ENCODE measurements at regions not wholly inside any gene's neighbourhood (a gene's known extent, or its start where the extent isn't known, plus 50 kb on each side); places are given as distances from the start of the nearest gene placed in this dataset.

DNA sequence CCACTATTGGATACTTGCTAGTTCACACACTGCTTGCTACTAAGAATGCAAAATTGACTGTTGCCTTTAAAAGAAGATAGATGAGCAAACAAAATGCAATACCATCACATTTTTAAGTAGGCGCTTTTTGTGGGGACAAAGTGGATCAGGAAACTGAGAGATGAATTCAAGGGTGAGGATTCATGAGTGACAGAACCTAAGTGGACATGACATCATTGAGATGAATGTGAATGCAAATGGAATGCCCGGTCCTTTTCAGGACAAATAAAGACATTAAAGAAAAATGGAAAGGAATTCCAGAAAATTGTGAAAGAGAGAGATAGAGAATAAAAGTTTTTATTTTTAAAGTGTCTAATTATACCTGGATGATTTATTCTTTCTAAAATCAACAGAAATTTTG, 106.3 kb upstream of the AKR1E2 start:
- FAIRE-seq: no peak
- DNase-seq (ENCODE audit: insufficient read length, low spot score): no peak
- TF ChIP-seq POLR2AphosphoS5 (IDR thresholded peaks at IDR 0.05; ENCODE audit: low read depth, low read length): no peak
- no peak for TF ChIP-seq POU2F2 (IDR thresholded peaks at IDR 0.05; ENCODE audit: low read depth, low read length)
- TF ChIP-seq SPI1 (IDR thresholded peaks at IDR 0.05; ENCODE audit: low read depth, low read length): no peak
- no peak for TF ChIP-seq TAF1 (IDR thresholded peaks at IDR 0.05; ENCODE audit: low read depth, low read length)
- no peak for TF ChIP-seq POLR2A (IDR thresholded peaks at IDR 0.05; ENCODE audit: low read depth, low read length)
- no peak for TF ChIP-seq PAX5 (IDR thresholded peaks at IDR 0.05; ENCODE audit: insufficient read depth, low read length, severe bottlenecking)

DNA sequence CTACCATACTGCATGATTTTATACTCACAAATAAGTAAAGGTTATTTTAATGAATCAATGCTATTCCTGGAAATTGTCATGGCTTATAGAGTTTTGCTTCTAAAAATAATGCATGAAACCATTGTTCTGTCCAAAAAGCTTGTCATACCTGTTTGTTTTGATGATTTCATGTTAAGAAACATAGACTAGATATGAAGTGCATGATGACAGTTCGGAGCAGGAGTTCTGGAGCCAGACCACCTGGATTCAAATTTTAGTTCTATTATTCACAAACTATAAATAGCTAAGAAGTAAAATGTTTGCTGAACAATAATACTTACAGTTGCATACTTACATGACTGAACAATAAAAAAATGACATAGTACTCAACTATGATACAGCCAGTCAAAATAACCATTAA, 107.0 kb upstream of the AKR1E2 start:
- TF ChIP-seq PAX5 (IDR thresholded peaks at IDR 0.05; ENCODE audit: insufficient read depth, low read length, severe bottlenecking) (no peak), TAF1 (IDR thresholded peaks at IDR 0.05; ENCODE audit: low read depth, low read length) (no peak), POU2F2 (IDR thresholded peaks at IDR 0.05; ENCODE audit: low read depth, low read length) (no peak), POLR2A (IDR thresholded peaks at IDR 0.05; ENCODE audit: low read depth, low read length) (no peak), POLR2AphosphoS5 (IDR thresholded peaks at IDR 0.05; ENCODE audit: low read depth, low read length) (no peak), SPI1 (IDR thresholded peaks at IDR 0.05; ENCODE audit: low read depth, low read length) (no peak)
- FAIRE-seq (no peak), DNase-seq (ENCODE audit: insufficient read length, low spot score) (no peak)

DNA sequence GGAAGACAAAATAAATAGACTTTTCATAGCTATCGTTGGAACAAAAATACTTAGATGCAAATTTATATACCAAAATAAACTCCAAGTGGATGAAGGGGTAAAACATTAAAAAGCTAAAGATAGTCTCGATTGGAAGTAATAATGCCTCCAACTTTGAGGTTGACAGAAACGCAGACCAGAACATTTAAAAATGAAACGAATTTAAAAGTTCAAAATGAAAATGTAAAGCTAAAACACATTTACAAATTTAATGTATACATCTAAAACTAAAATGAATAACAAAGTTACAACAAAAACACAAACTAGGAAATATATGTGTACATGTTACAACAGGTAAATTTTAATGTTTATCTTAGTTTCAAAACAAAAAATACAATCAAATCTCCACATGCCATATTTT, 107.5 kb upstream of the AKR1E2 start:
- TF ChIP-seq POLR2A (IDR thresholded peaks at IDR 0.05; ENCODE audit: low read depth, low read length) (no peak), PAX5 (IDR thresholded peaks at IDR 0.05; ENCODE audit: insufficient read depth, low read length, severe bottlenecking) (no peak), TAF1 (IDR thresholded peaks at IDR 0.05; ENCODE audit: low read depth, low read length) (no peak), POU2F2 (IDR thresholded peaks at IDR 0.05; ENCODE audit: low read depth, low read length) (no peak), SPI1 (IDR thresholded peaks at IDR 0.05; ENCODE audit: low read depth, low read length) (no peak), POLR2AphosphoS5 (IDR thresholded peaks at IDR 0.05; ENCODE audit: low read depth, low read length) (no peak)
- DNase-seq (ENCODE audit: insufficient read length, low spot score): no peak
- no peak for FAIRE-seq

DNA sequence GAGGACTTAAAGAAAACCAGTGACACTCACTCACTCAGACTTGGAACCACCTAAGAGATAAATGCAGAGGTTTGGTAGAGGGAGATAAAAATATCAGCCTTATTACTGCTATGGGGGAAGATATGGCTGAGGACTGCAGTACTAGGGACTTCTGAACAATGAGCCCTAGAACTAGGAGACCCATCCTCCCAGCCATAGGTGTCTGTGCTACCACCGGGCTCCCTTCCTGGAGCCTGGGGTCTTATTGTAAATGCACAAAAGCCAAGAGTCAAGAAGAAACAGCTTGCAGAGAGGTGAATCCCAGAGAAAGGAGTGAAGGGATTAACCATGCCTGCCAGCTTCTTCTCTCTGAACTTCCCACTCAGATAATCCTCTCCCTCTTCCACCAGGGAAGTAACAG, 108.3 kb upstream of the AKR1E2 start:
- FAIRE-seq (no peak), DNase-seq (ENCODE audit: insufficient read length, low spot score) (no peak)
- TF ChIP-seq PAX5 (IDR thresholded peaks at IDR 0.05; ENCODE audit: insufficient read depth, low read length, severe bottlenecking) (no peak), SPI1 (IDR thresholded peaks at IDR 0.05; ENCODE audit: low read depth, low read length) (no peak), POLR2AphosphoS5 (IDR thresholded peaks at IDR 0.05; ENCODE audit: low read depth, low read length) (no peak), POLR2A (IDR thresholded peaks at IDR 0.05; ENCODE audit: low read depth, low read length) (no peak), POU2F2 (IDR thresholded peaks at IDR 0.05; ENCODE audit: low read depth, low read length) (no peak), TAF1 (IDR thresholded peaks at IDR 0.05; ENCODE audit: low read depth, low read length) (no peak)

DNA sequence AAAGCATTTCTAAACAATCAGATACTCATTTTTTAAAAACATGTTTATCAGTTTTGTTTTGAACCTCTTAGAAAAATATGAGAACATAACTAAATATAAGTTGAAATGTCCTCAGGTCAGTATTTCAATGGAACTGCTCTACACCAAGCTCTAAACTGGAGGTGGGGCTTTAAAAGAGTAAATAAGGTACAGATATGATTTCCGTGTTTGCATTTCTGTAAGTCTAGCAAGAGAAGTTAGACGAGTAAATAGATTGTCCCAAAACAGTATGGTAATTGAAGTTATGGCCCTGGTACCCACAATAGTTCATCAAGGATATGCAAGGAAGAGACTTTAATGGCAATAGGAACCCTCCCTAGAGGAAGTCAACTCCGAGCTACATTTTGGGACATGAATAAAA, 115.1 kb upstream of the AKR1E2 start:
- no peak for TF ChIP-seq POLR2AphosphoS5 (IDR thresholded peaks at IDR 0.05; ENCODE audit: low read depth, low read length)
- FAIRE-seq: no peak
- no peak for DNase-seq (ENCODE audit: insufficient read length, low spot score)

DNA sequence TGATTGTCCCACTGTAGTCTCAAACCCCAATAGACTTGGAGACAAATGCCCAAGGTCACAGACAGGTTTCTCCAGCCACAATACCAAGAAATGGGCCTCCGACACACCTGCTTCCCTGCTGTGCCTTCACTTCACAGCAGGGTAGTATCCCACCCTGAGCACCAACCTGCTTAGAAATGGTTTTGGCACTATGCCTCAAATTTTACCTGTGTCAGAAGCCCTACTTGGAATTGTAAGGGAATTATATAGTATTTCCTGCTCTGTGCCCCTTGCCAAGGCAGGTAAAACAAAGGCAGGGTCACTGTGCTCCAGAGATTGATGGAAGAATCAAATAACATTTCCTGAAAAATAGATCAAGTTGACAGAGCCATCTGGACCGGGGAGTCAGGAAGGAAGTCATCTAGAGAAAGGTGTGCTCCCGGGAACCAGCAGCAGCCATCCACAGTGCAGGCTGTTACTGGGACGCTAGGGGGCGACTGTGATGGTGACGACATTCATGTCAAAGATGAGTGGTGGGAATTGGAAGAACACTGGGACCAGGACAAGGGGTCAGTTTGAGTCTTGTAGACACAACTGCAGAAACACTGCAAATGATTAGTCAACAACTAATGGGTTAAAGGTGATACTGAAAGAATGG, 117.8 kb upstream of the AKR1E2 start:
- DNase-seq (ENCODE audit: insufficient read length, low spot score): no peak
- no peak for TF ChIP-seq POU2F2 (IDR thresholded peaks at IDR 0.05; ENCODE audit: low read depth, low read length)
- no peak for TF ChIP-seq TAF1 (IDR thresholded peaks at IDR 0.05; ENCODE audit: low read depth, low read length)
- TF ChIP-seq POLR2A (IDR thresholded peaks at IDR 0.05; ENCODE audit: low read depth, low read length): no peak
- no peak for TF ChIP-seq POLR2AphosphoS5 (IDR thresholded peaks at IDR 0.05; ENCODE audit: low read depth, low read length)
- TF ChIP-seq SPI1 (IDR thresholded peaks at IDR 0.05; ENCODE audit: low read depth, low read length): no peak
- no peak for TF ChIP-seq PAX5 (IDR thresholded peaks at IDR 0.05; ENCODE audit: insufficient read depth, low read length, severe bottlenecking)
- FAIRE-seq: no peak

DNA sequence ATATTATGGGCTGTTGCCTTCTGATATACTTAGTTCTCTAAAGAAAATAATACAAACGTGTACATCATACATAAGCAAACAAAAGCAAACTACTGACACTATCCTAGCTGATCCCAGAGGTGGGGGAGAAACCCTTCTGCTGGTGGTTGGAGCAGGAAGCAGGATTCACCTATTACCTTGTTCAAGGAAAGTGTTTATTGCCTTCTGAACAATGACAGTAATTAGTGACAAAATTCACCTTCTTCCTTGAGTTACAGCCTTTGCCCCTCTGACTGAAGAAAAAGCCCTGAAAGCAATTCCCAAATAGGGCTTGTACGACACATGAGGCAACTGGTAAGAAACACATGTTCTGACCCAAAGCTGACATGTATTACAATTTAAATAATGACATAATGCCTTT, 118.8 kb upstream of the AKR1E2 start:
- no peak for FAIRE-seq
- TF ChIP-seq POLR2AphosphoS5 (IDR thresholded peaks at IDR 0.05; ENCODE audit: low read depth, low read length) (no peak), POLR2A (IDR thresholded peaks at IDR 0.05; ENCODE audit: low read depth, low read length) (no peak), SPI1 (IDR thresholded peaks at IDR 0.05; ENCODE audit: low read depth, low read length) (no peak), POU2F2 (IDR thresholded peaks at IDR 0.05; ENCODE audit: low read depth, low read length) (no peak), PAX5 (IDR thresholded peaks at IDR 0.05; ENCODE audit: insufficient read depth, low read length, severe bottlenecking) (no peak), TAF1 (IDR thresholded peaks at IDR 0.05; ENCODE audit: low read depth, low read length) (no peak)
- no peak for DNase-seq (ENCODE audit: insufficient read length, low spot score)

DNA sequence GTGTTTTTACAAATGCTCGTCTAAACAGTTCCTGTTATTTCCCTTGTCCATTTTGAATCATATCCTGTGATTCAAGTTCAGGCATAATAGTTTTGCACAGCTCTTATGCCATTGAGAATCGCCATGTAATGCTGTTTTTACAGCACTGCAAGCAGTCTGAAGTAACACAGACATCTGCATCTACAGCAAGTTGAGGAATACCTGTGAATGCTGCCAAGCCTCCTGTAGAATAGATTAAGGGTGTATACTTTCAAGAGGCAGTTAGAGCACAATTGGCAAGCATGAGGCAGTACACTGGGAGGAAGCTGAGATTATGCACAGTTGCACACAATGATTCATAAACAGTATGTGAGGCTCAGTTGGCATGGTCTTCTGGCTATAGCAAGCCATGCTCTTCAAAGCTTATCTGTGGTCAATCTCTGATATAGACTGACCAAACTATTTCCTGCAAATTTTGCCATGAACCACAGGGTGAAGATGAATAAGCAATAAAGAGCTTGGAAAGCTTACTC, 121.9 kb upstream of the AKR1E2 start:
- FAIRE-seq (no peak), DNase-seq (ENCODE audit: insufficient read length, low spot score) (no peak)
- TF ChIP-seq POLR2AphosphoS5 (IDR thresholded peaks at IDR 0.05; ENCODE audit: low read depth, low read length): no peak
- TF ChIP-seq POLR2A (IDR thresholded peaks at IDR 0.05; ENCODE audit: low read depth, low read length): no peak
- no peak for TF ChIP-seq TAF1 (IDR thresholded peaks at IDR 0.05; ENCODE audit: low read depth, low read length)
- TF ChIP-seq PAX5 (IDR thresholded peaks at IDR 0.05; ENCODE audit: insufficient read depth, low read length, severe bottlenecking): no peak
- no peak for TF ChIP-seq POU2F2 (IDR thresholded peaks at IDR 0.05; ENCODE audit: low read depth, low read length)
- TF ChIP-seq SPI1 (IDR thresholded peaks at IDR 0.05; ENCODE audit: low read depth, low read length): no peak

DNA sequence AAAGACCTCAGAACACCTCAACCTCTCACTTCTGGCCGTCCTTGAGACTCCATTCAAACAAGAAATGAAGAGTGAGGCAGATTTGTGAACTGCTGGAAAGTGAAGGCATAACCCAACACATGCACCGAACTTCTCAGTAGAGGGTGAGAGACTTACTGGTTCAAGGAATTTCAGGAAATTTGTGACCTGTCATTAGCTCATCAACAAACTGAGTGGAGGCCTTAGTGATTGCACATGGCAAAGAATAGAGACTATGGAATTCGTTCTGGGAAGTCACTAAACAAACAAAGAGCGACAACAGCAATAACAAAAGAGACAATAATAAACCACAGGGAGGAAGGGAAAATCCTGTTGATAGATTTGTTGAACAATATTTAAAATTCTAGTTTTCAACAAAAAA, 125.0 kb upstream of the AKR1E2 start:
- FAIRE-seq (no peak), DNase-seq (ENCODE audit: insufficient read length, low spot score) (no peak)
- no peak for TF ChIP-seq POLR2AphosphoS5 (IDR thresholded peaks at IDR 0.05; ENCODE audit: low read depth, low read length)
- no peak for TF ChIP-seq POLR2A (IDR thresholded peaks at IDR 0.05; ENCODE audit: low read depth, low read length)
- TF ChIP-seq PAX5 (IDR thresholded peaks at IDR 0.05; ENCODE audit: insufficient read depth, low read length, severe bottlenecking): no peak
